Hepatocyte (in vitro differentiated cells): ENCODE measurements at regions not wholly inside any gene's neighbourhood (a gene's known extent, or its start where the extent isn't known, plus 50 kb on each side); places are given as distances from the start of the nearest gene placed in this dataset.

ENCODE experiments used
- DNase-seq: peaks from one replicate; pipeline ENCODE4 v3.0.0-alpha.2; 2016; ENCODE audit warnings: low spot score
- H2AFZ ChIP-seq: fragments of 200-600 bp; sonication (generic); 2 replicates; pipeline ENCODE4 v1.6.0; 2016; ENCODE audit warnings: antibody characterized with exemption, mild to moderate bottlenecking
- H3K27ac ChIP-seq: fragments of 200-600 bp; sonication (generic); 2 replicates; pipeline ENCODE4 v1.5.1; 2016; ENCODE audit warnings: mild to moderate bottlenecking
- H3K27me3 ChIP-seq: fragments of 200-600 bp; sonication (generic); 2 replicates; pipeline ENCODE4 v1.6.1; 2016
- H3K36me3 ChIP-seq: fragments of 200-600 bp; sonication (generic); replicated peaks from 2 replicates; pipeline ENCODE4 v1.5.1; 2016; ENCODE audit warnings: low read depth; ENCODE audit not compliant: insufficient read depth
- H3K4me1 ChIP-seq: fragments of 200-600 bp; sonication (generic); 2 replicates; pipeline ENCODE4 v1.5.1; 2016; ENCODE audit warnings: mild to moderate bottlenecking, moderate library complexity; ENCODE audit not compliant: insufficient read depth
- H3K4me2 ChIP-seq: fragments of 200-600 bp; sonication (generic); 2 replicates; pipeline ENCODE4 v1.6.0; 2016
- H3K4me3 ChIP-seq: fragments of 200-600 bp; sonication (generic); 2 replicates; pipeline ENCODE4 v1.5.1; 2016; ENCODE audit warnings: mild to moderate bottlenecking
- H3K79me2 ChIP-seq: fragments of 200-600 bp; sonication (generic); 2 replicates; pipeline ENCODE4 v1.6.0; 2017; ENCODE audit warnings: mild to moderate bottlenecking
- H3K9me2 ChIP-seq: fragments of 200-600 bp; sonication (generic); replicated peaks from 2 replicates; pipeline ENCODE4 v1.6.0; 2017; ENCODE audit warnings: mild to moderate bottlenecking; ENCODE audit not compliant: insufficient read depth
- H3K9me3 ChIP-seq: fragments of 200-600 bp; sonication (generic); 2 replicates; pipeline ENCODE4 v1.5.1; 2016; ENCODE audit warnings: low read depth, mild to moderate bottlenecking
- H4K20me1 ChIP-seq: fragments of 200-600 bp; sonication (generic); 2 replicates; pipeline ENCODE4 v1.6.0; 2016; ENCODE audit warnings: mild to moderate bottlenecking; ENCODE audit not compliant: insufficient read depth, poor library complexity, severe bottlenecking
- CTCF ChIP-seq: fragments of 200-600 bp; sonication (generic); IDR thresholded peaks from 2 replicates; pipeline ENCODE4 v1.5.1; 2016; ENCODE audit warnings: antibody characterized with exemption, mild to moderate bottlenecking; ENCODE audit not compliant: poor library complexity
- EZH2 ChIP-seq: fragments of 200-600 bp; sonication (generic); IDR thresholded peaks from 2 replicates; pipeline ENCODE4 v1.6.1; 2016; ENCODE audit warnings: antibody characterized with exemption, mild to moderate bottlenecking, borderline replicate concordance
- EZH2phosphoT487 ChIP-seq: fragments of 200-600 bp; sonication (generic); IDR thresholded peaks from one replicate; pipeline ENCODE4 v1.6.1; 2018; ENCODE audit warnings: antibody characterized with exemption, mild to moderate bottlenecking, low read depth, moderate library complexity; ENCODE audit not compliant: unreplicated experiment, severe bottlenecking
- WGBS: methylation state at CpG from one replicate; pipeline ENCODE4 v1.1.6; 2016; ENCODE audit warnings: low lambda C conversion rate; ENCODE audit errors: missing lambda C conversion rate; 5-methylcytosine and 5-hydroxymethylcytosine counted together

- H3K79me2 ChIP-seq: no peaks in the 10 kb centered on the region
- no peaks in the 10 kb centered on the region for H3K36me3 ChIP-seq
- H3K4me1 ChIP-seq: peaks cover 12% of the 10 kb centered on the region
- H3K4me2 ChIP-seq: no peak overlapping the region
- no peaks in the 10 kb centered on the region for H4K20me1 ChIP-seq
- no peaks in the 10 kb centered on the region for H3K9me2 ChIP-seq
- WGBS: 64% methylated on average over 2 of the region's 2 CpGs
- DNase-seq: no peak
- H3K4me3 ChIP-seq: no peak overlapping the region
- peak overlapping the region; percentile 4 for H2AFZ ChIP-seq
- TF ChIP-seq EZH2phosphoT487 (no peak), EZH2 (no peak), CTCF (no peak)
- no peaks in the 10 kb centered on the region for H3K9me3 ChIP-seq
- H3K27me3 ChIP-seq: no peaks in the 10 kb centered on the region
- peak overlapping the region; percentile 28 for H3K27ac ChIP-seq
These were observed 167.9 kb upstream of the SPATS2L start for GRCh38 chr2:200138391-200139124.

GRCh38 chr2:200144571-200144970 is 161.9 kb upstream of the SPATS2L start:
- H3K27ac ChIP-seq: no peak overlapping the region
- H3K9me2 ChIP-seq: no peaks in the 10 kb centered on the region
- H3K4me1 ChIP-seq: no peaks in the 10 kb centered on the region
- WGBS: 86% methylated on average over 2 of the region's 2 CpGs
- H3K4me3 ChIP-seq: no peak overlapping the region
- H2AFZ ChIP-seq: no peak overlapping the region
- H3K27me3 ChIP-seq: no peaks in the 10 kb centered on the region
- H3K4me2 ChIP-seq: no peak overlapping the region
- TF ChIP-seq EZH2phosphoT487 (no peak), CTCF (no peak), EZH2 (no peak)
- no peaks in the 10 kb centered on the region for H3K36me3 ChIP-seq
- H3K79me2 ChIP-seq: no peaks in the 10 kb centered on the region
- no peaks in the 10 kb centered on the region for H4K20me1 ChIP-seq
- H3K9me3 ChIP-seq: no peaks in the 10 kb centered on the region
- no peak for DNase-seq

GRCh38 chr2:200146501-200146900 is 160.0 kb upstream of the SPATS2L start:
- no peaks in the 10 kb centered on the region for H3K9me3 ChIP-seq
- no peak overlapping the region for H3K4me3 ChIP-seq
- no peak for TF ChIP-seq EZH2
- 94% methylated on average over 3 of the region's 3 CpGs for WGBS
- no peak for DNase-seq
- no peaks in the 10 kb centered on the region for H3K27me3 ChIP-seq
- no peak overlapping the region for H3K27ac ChIP-seq
- no peaks in the 10 kb centered on the region for H4K20me1 ChIP-seq
- H3K79me2 ChIP-seq: no peaks in the 10 kb centered on the region
- H3K36me3 ChIP-seq: no peaks in the 10 kb centered on the region
- H2AFZ ChIP-seq: no peak overlapping the region
- no peak overlapping the region for H3K4me2 ChIP-seq
- no peaks in the 10 kb centered on the region for H3K9me2 ChIP-seq
- no peaks in the 10 kb centered on the region for H3K4me1 ChIP-seq

GRCh38 chr2:200147371-200147770 is 159.1 kb upstream of the SPATS2L start:
- Histone ChIP-seq H4K20me1 (no peaks in the 10 kb centered on the region), H3K9me3 (no peaks in the 10 kb centered on the region), H3K27me3 (no peaks in the 10 kb centered on the region), H2AFZ (no peak overlapping the region), H3K4me1 (no peaks in the 10 kb centered on the region), H3K79me2 (no peaks in the 10 kb centered on the region), H3K4me2 (no peak overlapping the region), H3K4me3 (no peak overlapping the region), H3K9me2 (no peaks in the 10 kb centered on the region), H3K36me3 (no peaks in the 10 kb centered on the region), H3K27ac (no peak overlapping the region)
- no peak for DNase-seq
- 91% methylated on average over 2 of the region's 2 CpGs for WGBS
- TF ChIP-seq EZH2 (no peak), CTCF (no peak), EZH2phosphoT487 (no peak)
